ENCODE measurements at regions not wholly inside any gene's neighbourhood (a gene's known extent, or its start where the extent isn't known, plus 50 kb on each side); places are given as distances from the start of the nearest gene placed in this dataset.
"Not testable (repeated sequence)": the region's sequence is repeated elsewhere in the genome, so short reads cannot be mapped to it uniquely, and the experiment has no call there.

DNA sequence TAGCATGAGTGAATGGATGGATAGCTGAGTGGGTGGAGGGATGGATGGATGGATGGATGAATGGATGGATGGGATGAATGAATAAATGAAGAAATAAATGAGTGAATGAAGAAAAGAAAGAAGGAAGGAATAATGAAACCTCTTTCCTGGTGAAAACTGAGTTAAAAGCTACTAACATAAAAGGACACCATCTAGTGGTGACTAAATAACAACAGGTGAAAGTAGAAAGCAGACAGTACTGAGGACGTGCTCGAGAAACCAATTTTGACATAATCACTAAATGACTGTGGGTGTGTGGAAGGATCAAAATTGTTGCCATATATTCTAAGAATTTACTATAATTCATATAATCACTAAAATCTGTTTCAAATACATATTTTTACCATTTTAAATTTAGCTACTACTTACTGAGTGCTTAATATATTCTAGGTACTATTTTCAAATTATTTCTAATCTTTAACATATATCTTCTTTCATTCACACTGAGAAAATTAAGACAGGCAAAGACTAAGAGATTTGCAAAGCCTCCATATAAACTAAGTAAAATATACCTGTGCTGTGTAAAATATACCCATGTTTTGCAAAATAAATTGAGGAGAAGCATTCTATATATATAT is 522.9 kb downstream of the LRRIQ3 start:
- Histone ChIP-seq H3K9me3 (ENCODE audit: low read length) (no peaks in the 10 kb centered on the region), H3K79me2 (ENCODE audit: insufficient read depth, low read length) (no peaks in the 10 kb centered on the region), H3K27me3 (ENCODE audit: insufficient read depth, low read length) (no peaks in the 10 kb centered on the region), H3K9ac (ENCODE audit: low read length) (no peak overlapping the region), H4K20me1 (ENCODE audit: insufficient read depth, low read length) (no peaks in the 10 kb centered on the region), H2AFZ (ENCODE audit: low read length) (no peak overlapping the region), H3F3A (ENCODE audit: insufficient read depth, low read length) (no peaks in the 10 kb centered on the region), H3K4me3 (ENCODE audit: low read depth, low read length, poor library complexity, severe bottlenecking) (no peak overlapping the region), H3K36me3 (ENCODE audit: insufficient read depth, low read length) (no peaks in the 10 kb centered on the region), H3K9me2 (ENCODE audit: low read depth, low read length) (no peaks in the 10 kb centered on the region), H3K4me1 (ENCODE audit: insufficient read depth, low read length, severe bottlenecking) (no peaks in the 10 kb centered on the region), H3K4me2 (ENCODE audit: low read length) (no peak overlapping the region), H3K27ac (ENCODE audit: low read depth, low read length, poor library complexity, severe bottlenecking) (no peak overlapping the region)
- TF ChIP-seq EZH2 (IDR thresholded peaks at IDR 0.05; ENCODE audit: borderline replicate concordance, low read length) (no peak), CTCF (IDR thresholded peaks at IDR 0.05; ENCODE audit: low read length) (peak; percentile 49; the same call in 1 of the 2 replicates)

DNA sequence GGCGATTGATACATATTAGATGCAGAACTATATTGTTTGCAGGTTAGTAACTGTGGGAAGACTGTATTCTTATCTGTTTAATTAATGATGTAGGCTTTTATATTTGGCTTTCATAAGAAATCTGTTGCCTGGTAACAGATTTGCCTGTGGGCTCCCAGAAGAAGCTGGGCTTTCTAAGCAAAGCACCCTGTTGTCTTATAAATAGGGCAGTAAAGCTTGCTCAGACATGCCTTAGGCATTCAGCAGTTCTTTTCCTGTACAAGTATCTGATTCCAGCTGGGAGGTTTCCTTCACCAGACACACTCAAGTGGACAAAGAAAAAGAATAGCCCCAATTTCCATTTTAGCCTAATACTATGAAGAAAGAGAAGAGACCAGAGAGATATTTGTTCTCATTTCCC is 524.0 kb downstream of the LRRIQ3 start:
- H3F3A ChIP-seq (ENCODE audit: insufficient read depth, low read length): no peaks in the 10 kb centered on the region
- H3K4me1 ChIP-seq (ENCODE audit: insufficient read depth, low read length, severe bottlenecking): no peaks in the 10 kb centered on the region
- H3K9me3 ChIP-seq (ENCODE audit: low read length): no peaks in the 10 kb centered on the region
- no peak overlapping the region for H3K4me2 ChIP-seq (ENCODE audit: low read length)
- no peak overlapping the region for H3K9ac ChIP-seq (ENCODE audit: low read length)
- H3K27me3 ChIP-seq (ENCODE audit: insufficient read depth, low read length): no peaks in the 10 kb centered on the region
- H3K79me2 ChIP-seq (ENCODE audit: insufficient read depth, low read length): no peaks in the 10 kb centered on the region
- TF ChIP-seq EZH2 (IDR thresholded peaks at IDR 0.05; ENCODE audit: borderline replicate concordance, low read length): no peak
- no peak overlapping the region for H3K27ac ChIP-seq (ENCODE audit: low read depth, low read length, poor library complexity, severe bottlenecking)
- H3K9me2 ChIP-seq (ENCODE audit: low read depth, low read length): no peaks in the 10 kb centered on the region
- no peaks in the 10 kb centered on the region for H3K36me3 ChIP-seq (ENCODE audit: insufficient read depth, low read length)
- H4K20me1 ChIP-seq (ENCODE audit: insufficient read depth, low read length): no peaks in the 10 kb centered on the region
- no peak overlapping the region for H3K4me3 ChIP-seq (ENCODE audit: low read depth, low read length, poor library complexity, severe bottlenecking)
- H2AFZ ChIP-seq (ENCODE audit: low read length): no peak overlapping the region

- no peak overlapping the region for H3K27ac ChIP-seq (ENCODE audit: low read depth, low read length, poor library complexity, severe bottlenecking)
- no peak overlapping the region for H3K9ac ChIP-seq (ENCODE audit: low read length)
- TF ChIP-seq CTCF (IDR thresholded peaks at IDR 0.05; ENCODE audit: low read length): no peak
- H2AFZ ChIP-seq (ENCODE audit: low read length): no peak overlapping the region
- H3K4me2 ChIP-seq (ENCODE audit: low read length): no peak overlapping the region
- H3K9me3 ChIP-seq (ENCODE audit: low read length): no peaks in the 10 kb centered on the region
- H3K4me1 ChIP-seq (ENCODE audit: insufficient read depth, low read length, severe bottlenecking): no peaks in the 10 kb centered on the region
- H3K4me3 ChIP-seq (ENCODE audit: low read depth, low read length, poor library complexity, severe bottlenecking): no peak overlapping the region
- H3K27me3 ChIP-seq (ENCODE audit: insufficient read depth, low read length): no peaks in the 10 kb centered on the region
- no peaks in the 10 kb centered on the region for H3K79me2 ChIP-seq (ENCODE audit: insufficient read depth, low read length)
- H4K20me1 ChIP-seq (ENCODE audit: insufficient read depth, low read length): no peaks in the 10 kb centered on the region
- no peaks in the 10 kb centered on the region for H3K36me3 ChIP-seq (ENCODE audit: insufficient read depth, low read length)
- no peaks in the 10 kb centered on the region for H3K9me2 ChIP-seq (ENCODE audit: low read depth, low read length)
- no peaks in the 10 kb centered on the region for H3F3A ChIP-seq (ENCODE audit: insufficient read depth, low read length)
These were observed 526.4 kb downstream of the LRRIQ3 start for GRCh38 chr1:73671530-73671929.

DNA sequence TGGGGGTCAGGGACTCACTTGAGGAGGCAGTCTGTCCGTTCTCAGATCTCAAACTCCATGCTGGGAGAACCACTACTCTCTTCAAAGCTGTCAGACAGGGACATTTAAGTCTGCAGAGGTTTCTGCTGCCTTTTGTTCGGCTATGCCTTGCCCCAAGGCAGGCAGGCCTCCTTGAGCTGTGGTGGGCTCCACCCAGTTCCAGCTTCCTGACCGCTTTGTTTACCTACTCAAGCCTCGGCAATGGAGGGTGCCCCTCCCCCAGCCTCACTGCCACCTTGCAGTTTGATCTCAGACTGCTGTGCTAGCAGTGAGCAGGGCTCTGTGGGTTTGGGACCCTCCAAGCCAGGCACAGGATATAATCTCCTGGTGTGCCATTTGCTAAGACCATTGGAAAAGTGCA is 530.0 kb downstream of the LRRIQ3 start:
- not testable (repeated sequence) for H3K27me3 ChIP-seq (ENCODE audit: insufficient read depth, low read length)

More for the DNA sequence above, 530.0 kb downstream of the LRRIQ3 start:
- H3K4me3 ChIP-seq (ENCODE audit: low read depth, low read length, poor library complexity, severe bottlenecking); H3F3A ChIP-seq (ENCODE audit: insufficient read depth, low read length); H3K9ac ChIP-seq (ENCODE audit: low read length); H3K36me3 ChIP-seq (ENCODE audit: insufficient read depth, low read length); H3K4me1 ChIP-seq (ENCODE audit: insufficient read depth, low read length, severe bottlenecking); H4K20me1 ChIP-seq (ENCODE audit: insufficient read depth, low read length); H2AFZ ChIP-seq (ENCODE audit: low read length); H3K9me2 ChIP-seq (ENCODE audit: low read depth, low read length); H3K79me2 ChIP-seq (ENCODE audit: insufficient read depth, low read length); H3K27ac ChIP-seq (ENCODE audit: low read depth, low read length, poor library complexity, severe bottlenecking); H3K4me2 ChIP-seq (ENCODE audit: low read length); H3K9me3 ChIP-seq (ENCODE audit: low read length): not testable (repeated sequence)

All from OCI-LY1 (cell line).